ENCODE measurements at regions not wholly inside any gene's neighbourhood (a gene's known extent, or its start where the extent isn't known, plus 50 kb on each side); places are given as distances from the start of the nearest gene placed in this dataset.
A peak's percentile ranks its signal among the peaks of the same experiment; 100 is the strongest.

GRCh38 chr15:39041979-39042495 is 477.4 kb upstream of the RASGRP1 start:
- no peak for DNase-seq

GRCh38 chr15:39051626-39052322 is 487.2 kb upstream of the RASGRP1 start:
- DNase-seq = no peak

DNA sequence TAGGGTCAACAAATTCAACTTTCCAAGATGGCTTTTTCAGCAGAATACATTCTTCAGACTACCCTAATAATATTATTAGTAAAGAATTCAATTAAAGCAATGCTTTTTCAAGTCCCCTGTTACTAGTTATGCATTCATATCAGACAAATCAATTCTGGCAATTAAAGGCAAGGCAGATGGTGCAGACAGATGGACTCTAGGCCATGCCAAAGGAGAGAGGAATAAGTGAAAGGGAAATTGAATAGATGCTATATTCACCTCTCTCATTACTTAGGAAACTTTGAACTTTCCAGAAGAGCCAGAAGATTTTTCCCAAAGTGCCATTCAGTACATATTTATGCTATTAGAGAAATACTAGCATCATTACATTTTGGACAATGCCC is 487.7 kb upstream of the RASGRP1 start:
- DNase-seq = no peak

GRCh38 chr15:39053480-39053879 is 488.9 kb upstream of the RASGRP1 start:
- DNase-seq = no peak

DNA sequence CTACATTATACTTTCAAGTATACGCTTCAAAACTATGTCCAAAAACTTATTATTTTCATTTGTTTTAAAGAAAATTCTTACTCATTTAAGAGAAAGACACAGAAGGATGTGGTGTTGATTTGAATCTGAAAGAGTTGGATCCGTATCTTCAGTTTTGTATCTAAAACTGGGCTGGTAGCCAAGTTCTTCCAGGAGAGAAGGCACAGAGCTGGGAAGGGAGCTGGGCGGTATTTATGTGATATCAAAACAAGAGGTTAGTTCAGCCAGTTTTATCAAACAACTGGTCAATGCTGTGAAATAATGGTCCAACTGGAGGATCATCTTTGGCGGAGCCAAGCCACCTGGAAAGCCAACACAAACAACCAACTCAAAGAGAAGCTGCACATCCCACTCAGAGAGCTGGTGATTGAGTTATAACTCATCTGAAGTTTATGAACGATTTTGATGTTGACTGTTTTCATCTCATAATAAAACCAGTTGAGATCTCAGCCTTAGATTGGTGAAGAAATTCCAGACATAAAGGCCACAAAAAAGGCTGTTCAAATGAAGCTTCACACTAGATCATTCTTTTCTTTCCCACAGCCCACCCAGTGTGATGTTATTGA is 489.6 kb upstream of the RASGRP1 start:
- DNase-seq = no peak

GRCh38 chr15:39056357-39056756 is 491.7 kb upstream of the RASGRP1 start:
- no peak for DNase-seq

- DNase-seq = no peak
Observed at GRCh38 chr15:39058351-39059131, 493.9 kb upstream of the RASGRP1 start.

DNA sequence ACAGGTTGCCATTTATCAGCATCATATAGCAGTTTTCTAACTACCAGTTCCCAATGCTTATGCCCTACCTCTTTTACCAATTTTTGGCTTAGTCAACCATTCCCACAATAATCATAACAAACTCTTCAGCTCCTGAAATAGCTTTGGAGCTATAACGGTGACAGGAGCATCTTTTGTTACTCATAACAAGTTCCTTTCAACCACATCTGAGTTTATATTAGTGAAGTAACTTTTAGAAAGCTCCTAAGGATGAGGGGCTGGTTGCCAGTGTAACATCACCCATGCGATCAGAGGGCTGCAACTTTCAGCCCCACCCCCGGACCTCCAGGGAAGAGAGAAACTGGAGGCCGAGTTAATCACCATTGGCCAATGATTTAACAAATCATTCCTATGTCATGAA is 495.3 kb upstream of the RASGRP1 start:
- DNase-seq = no peak

DNA sequence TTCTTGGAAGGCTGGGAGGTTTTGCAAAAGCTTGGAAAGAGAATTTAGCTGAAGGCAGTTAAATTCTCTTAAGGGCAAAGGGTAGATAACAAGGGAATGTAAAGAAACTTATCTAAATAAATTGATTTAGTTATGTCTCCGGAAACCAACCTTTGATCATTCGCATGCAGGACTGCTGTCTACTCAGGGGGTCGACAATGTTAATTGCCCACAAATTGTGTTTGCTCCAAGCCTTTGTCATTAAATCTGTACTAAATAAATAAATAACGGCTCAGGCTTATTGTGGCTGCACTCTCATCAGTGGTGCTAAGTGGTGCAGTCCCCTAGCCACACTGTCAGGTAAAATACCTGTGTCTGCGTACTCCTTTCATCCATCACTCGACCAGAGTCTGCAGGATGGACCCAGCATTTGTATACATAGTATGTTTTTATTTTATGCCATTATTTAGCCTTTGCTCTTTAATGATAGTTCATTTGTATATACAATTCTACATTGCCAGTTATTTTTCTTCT is 497.4 kb upstream of the RASGRP1 start:
- no peak for DNase-seq

GRCh38 chr15:39066677-39067076 is 502.1 kb upstream of the RASGRP1 start:
- no peak for DNase-seq

GRCh38 chr15:39074341-39074985 is 506.4 kb upstream of the THBS1 start:
- no peak for DNase-seq

GRCh38 chr15:39075311-39075710 is 505.6 kb upstream of the THBS1 start:
- no peak for DNase-seq

DNA sequence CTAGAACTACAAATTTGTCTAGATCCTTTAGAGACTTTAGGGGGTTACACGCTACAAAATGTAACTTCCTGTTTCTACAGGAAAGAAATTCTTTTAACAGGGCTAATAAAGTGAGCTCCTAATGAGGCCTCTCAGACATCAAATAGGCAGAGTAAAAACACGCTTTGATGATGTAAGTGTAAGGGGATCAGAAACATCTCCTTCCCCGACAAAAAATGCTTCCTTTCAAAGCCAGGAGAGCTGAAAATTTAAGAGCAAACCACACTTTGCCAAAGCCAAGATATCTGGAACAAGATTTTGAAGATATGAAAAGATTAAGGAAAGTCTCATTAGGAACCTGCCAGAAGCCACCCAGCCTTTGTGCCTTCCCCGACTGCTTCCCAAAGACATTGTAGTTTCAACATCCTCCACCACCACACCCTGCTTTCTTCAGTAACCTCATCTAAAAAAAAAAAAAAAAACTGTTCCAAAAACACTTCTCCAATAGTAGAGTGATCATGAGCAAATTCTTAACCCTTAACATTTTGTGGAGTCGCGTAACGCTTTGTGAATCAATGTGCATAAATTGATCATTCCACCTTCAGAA is 505.0 kb upstream of the THBS1 start:
- no peak for DNase-seq

DNA sequence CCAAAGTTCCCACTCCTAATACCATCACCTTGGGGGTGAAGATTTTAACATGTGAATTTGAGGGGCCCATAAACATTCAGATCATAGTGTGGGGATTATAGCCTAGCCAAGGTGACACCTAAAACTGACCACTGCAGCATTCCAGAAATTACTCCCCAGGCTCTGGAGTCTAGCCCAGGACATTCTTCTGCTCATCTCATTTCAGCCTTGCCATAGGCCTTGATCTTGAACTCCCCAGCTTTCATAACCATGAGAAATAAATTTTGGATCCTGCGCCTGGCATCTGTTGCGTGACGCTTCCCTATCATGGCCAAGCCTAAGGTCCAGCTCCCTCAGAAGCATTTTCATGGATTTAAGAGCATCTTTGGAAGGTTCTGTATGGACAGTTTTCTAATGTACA is 502.9 kb upstream of the THBS1 start:
- DNase-seq = no peak

DNA sequence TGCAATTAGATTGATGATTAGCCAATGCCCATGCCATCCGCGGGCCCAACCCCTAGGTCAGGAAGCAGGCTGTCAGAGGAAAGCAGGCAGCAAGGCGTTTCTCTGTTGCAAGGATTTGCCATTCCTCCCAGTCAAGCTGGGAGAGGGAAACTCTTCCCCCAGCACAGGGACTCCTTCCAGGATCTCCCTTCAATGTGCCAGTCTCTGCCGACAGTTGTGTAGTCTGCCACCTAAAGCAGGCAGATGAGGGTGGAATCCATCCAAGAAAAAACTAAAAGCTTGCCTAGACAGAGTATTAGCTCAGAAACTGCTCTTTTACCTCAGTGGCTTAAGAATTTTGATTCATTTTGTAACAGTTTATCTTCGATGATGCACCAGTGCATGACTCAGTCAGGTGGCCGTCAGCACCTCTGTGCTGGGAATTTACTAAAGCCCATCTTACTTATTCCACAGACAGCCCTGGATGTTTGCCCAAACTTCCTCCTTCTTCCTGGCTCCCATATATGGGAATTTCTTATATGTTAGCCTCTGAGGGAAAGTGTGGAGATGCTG is 501.5 kb upstream of the THBS1 start:
- DNase-seq = no peak

DNA sequence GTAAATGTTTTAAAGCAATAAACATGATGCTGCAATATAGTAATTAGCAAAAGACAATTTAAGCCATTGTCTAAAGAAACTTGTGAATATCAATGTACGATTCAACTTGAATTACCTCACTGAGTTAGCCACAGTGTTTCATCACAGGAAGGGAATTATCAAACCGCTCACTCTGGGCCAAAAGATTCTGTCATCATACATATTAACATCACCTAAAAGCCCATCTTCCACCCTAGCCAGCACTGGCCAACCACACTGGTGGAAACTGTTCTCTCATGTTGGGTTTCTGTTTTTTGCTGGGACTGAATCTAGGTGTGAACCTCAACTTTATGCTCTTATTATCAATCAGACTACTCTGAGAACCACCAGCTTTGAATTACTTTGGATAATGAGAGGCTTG is 497.7 kb upstream of the THBS1 start:
- peak; percentile 57 for DNase-seq

DNA sequence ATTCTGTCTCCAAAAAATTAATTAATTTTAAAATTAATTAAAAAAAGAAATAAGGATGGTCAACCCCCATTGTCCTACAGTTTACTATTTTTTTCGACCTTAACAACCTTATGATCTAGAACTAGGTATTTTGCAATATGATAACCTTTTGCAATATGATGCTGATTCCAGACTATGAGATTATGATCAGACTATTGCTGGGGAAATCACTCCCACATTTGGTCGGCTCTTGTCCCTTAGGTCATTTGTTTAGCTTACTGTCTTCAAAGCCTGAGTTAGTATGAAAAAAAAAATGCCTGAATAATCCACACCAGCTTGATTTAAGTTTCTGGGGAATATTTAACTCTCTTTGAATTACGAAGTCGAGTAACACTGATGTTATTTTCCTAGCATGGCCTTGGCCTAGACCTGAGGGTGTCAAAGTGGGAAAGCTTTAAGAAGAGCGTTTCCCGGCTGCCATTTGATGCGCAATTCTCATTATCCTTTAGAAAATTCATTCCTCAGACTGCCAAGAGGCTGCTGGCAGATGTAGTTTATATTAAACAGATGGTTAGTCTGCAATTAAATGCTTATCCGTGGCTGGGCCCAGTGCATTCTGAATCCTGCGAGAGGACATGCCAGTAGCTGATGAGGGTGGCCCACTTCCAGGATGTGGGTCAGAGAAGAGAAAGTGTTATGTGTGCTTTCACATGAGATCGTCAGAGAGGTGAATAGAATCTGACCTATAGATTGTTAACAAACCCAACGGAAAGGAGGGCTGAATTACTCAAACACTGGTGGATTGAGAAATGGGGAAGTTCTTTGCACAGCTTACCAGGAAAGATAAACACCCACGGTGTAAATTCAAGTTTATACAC is 496.0 kb upstream of the THBS1 start:
- DNase-seq = peak; percentile 80

DNA sequence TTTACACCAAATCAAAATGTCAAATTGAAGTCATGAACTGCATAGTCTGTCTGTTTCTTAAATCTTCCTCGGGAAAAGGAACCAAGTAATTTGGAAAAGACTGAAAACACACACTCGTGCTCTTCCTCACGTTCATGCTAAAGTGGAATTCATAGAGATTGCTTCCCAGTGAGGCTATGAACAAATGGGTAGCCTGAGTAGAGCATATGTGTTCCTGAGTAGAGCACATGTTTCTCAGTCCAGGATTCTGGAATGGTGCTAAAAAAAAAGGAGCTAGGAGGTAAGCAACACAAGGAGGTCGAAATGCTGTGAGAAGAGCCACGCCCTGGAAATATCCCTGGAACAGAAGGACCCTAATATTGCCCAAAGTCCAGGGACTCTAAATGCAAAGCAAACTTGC is 494.2 kb upstream of the THBS1 start:
- no peak for DNase-seq

DNA sequence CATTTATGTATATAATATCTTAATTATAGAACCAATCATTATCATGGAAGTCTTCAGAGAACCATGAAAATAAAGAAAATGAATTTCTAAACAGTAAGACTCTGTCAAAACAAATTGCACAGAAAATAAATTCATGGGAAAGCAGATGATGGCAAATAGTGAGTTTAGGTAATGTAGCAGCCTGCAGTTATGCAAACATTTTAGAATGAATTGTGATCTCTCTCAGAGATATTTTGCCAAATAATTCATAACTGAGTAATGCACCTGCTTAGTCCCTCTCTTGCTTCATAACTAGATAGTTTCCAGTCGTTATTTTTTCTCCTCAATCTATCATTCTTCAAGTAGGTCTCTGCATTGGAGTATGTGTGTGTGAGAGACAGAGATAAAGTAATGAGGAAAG is 492.7 kb upstream of the THBS1 start:
- no peak for DNase-seq

GRCh38 chr15:39092354-39092753 is 488.5 kb upstream of the THBS1 start:
- no peak for DNase-seq

- DNase-seq = no peak
Observed at GRCh38 chr15:39092761-39093160, 488.1 kb upstream of the THBS1 start.

DNA sequence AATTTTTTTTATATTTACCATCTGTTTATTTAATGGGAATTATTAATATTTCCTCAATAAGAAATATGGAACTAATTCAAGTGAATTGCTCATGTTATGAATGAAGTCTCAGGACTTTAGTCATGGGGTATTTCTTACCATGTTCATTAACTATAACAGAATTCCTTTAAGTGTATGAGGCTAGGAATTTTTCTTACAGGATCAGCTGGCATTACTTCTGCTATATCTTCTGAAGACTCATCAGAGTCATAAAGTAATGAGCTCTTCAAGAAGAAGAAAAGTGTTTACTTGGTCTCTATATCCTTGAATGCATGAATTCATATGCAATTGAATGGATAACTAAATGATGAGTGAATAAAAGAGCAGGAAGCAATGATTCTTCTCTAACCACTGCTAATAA is 486.8 kb upstream of the THBS1 start:
- DNase-seq = no peak
